ENCODE measurements at regions not wholly inside any gene's neighbourhood (a gene's known extent, or its start where the extent isn't known, plus 50 kb on each side); places are given as distances from the start of the nearest gene placed in this dataset.

GRCh38 chr15:53851110-53851848 lies 91.8 kb upstream of the WDR72 start:
- no peaks in the 10 kb centered on the region for H3K36me3 ChIP-seq
- no peak for ATAC-seq
- intact Hi-C loops (cut with DNase I): no loop called here
- TF ChIP-seq CTCF (IDR thresholded peaks at IDR 0.05): no peak
- no peak for DNase-seq
- H3K4me1 ChIP-seq: no peaks in the 10 kb centered on the region
- H3K27ac ChIP-seq: no peak overlapping the region
- H3K27me3 ChIP-seq: no peaks in the 10 kb centered on the region
- no peaks in the 10 kb centered on the region for H3K9me3 ChIP-seq
- H3K4me3 ChIP-seq: no peak overlapping the region

GRCh38 chr15:53847745-53848144 lies 88.3 kb upstream of the WDR72 start:
- no peak for ATAC-seq
- no peaks in the 10 kb centered on the region for H3K27me3 ChIP-seq
- intact Hi-C loops (cut with DNase I): no loop called here
- no peak overlapping the region for H3K4me3 ChIP-seq
- H3K4me1 ChIP-seq: no peaks in the 10 kb centered on the region
- H3K27ac ChIP-seq: no peak overlapping the region
- H3K36me3 ChIP-seq: no peaks in the 10 kb centered on the region
- TF ChIP-seq CTCF (IDR thresholded peaks at IDR 0.05): no peak
- DNase-seq: no peak
- H3K9me3 ChIP-seq: no peaks in the 10 kb centered on the region

- no peak for DNase-seq
- Histone ChIP-seq H3K4me1 (no peaks in the 10 kb centered on the region), H3K36me3 (no peaks in the 10 kb centered on the region), H3K27me3 (no peaks in the 10 kb centered on the region), H3K27ac (no peak overlapping the region), H3K9me3 (no peaks in the 10 kb centered on the region), H3K4me3 (no peak overlapping the region)
- TF ChIP-seq CTCF (IDR thresholded peaks at IDR 0.05): no peak
- ATAC-seq: no peak
- intact Hi-C loops (cut with DNase I): no loop called here
Measured at GRCh38 chr15:53844634-53845033, 85.2 kb upstream of the WDR72 start.

- Histone ChIP-seq H3K27ac (no peak overlapping the region), H3K4me3 (no peak overlapping the region), H3K9me3 (no peaks in the 10 kb centered on the region), H3K36me3 (no peaks in the 10 kb centered on the region), H3K27me3 (no peaks in the 10 kb centered on the region), H3K4me1 (no peaks in the 10 kb centered on the region)
- DNase-seq: no peak
- intact Hi-C loops (cut with DNase I): no loop called here
- TF ChIP-seq CTCF (IDR thresholded peaks at IDR 0.05): no peak
- no peak for ATAC-seq
Measured at GRCh38 chr15:53843869-53844569, 84.6 kb upstream of the WDR72 start.

GRCh38 chr15:53843166-53843565 lies 83.7 kb upstream of the WDR72 start:
- H3K27ac ChIP-seq: no peak overlapping the region
- H3K4me1 ChIP-seq: no peaks in the 10 kb centered on the region
- no peaks in the 10 kb centered on the region for H3K36me3 ChIP-seq
- TF ChIP-seq CTCF (IDR thresholded peaks at IDR 0.05): no peak
- H3K27me3 ChIP-seq: no peaks in the 10 kb centered on the region
- intact Hi-C loops (cut with DNase I): no loop called here
- no peaks in the 10 kb centered on the region for H3K9me3 ChIP-seq
- no peak overlapping the region for H3K4me3 ChIP-seq
- ATAC-seq: no peak
- no peak for DNase-seq

Measured in upper lobe of right lung (tissue), 1 donor.